ENCODE measurements at regions not wholly inside any gene's neighbourhood (a gene's known extent, or its start where the extent isn't known, plus 50 kb on each side); places are given as distances from the start of the nearest gene placed in this dataset.

- no peak for DNase-seq
Observed at GRCh38 chr15:66950114-66950513, 115.3 kb upstream of the SMAD3 start.

- DNase-seq, result peak; percentile 49
Observed at GRCh38 chr15:66951531-66952320, 113.7 kb upstream of the SMAD3 start.

DNA sequence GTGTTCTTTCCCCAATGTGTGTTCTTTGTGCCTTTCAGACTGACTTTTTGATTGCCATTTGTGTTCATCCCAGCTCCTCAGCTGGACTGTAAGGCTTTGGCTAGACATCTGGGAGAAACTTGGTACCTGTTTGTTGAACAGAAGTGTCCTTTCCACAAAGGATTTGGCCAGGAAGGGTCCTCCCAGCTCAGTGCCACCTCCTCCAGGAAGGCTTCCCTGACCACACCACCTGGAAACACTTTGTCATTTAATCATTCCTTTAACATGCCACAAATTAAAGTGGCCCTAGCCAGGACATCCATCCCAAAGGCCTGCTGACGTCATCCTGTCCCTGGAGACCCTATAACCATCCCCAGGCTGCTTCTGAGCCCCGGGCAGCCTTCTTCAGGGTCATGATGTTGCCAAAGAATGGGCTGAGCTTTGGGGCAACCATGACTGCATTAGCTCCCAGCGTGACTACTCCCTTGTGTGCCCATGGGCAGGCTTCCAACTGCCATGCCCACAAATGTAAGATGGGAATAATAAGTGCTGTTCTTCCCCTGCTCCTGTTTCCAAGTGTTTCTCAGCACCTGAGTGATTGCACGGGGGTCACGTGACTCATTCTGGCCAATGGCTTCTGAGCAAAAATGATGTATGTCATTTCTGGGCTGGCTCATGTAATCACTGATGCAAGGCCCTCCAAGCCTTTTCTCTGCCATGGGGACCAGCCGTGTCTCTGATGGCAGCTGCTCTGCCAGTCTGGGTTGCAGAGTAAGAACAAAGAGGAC, 112.5 kb upstream of the SMAD3 start:
- no peak for DNase-seq

DNA sequence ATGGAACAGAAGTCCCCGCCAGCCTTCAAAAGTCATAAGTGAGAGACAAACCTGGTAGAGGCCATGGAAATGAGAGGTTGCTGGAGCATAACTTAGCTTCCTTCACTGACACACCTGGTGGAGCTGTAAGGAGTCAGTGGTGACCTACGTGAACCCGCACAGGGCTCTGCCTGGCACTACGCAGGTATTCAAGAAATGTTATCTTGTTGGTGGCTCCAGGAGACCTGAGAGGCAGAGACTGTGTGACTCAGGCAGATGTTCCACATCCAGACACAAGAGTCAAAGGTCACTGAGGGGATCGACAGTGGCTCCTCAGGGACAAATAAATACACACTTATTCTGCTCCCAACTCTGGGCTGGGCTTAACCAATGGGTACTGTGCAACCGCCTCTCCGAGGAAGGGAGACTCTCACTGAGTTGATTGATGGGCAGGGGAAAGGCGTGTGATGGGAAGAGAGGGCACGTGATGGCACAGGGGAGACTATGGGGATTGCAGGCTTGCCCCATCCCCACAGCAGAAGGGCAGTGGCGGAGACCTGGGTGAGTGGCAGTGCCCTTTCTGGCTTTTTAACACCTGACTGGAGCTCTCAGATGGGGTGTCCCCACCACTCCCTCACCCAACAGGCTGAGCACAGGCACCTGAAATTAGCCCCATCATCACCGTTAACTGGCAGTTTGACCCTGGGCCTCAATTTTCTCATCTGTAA, 111.7 kb upstream of the SMAD3 start:
- no peak for DNase-seq

GRCh38 chr15:66954601-66955000, 110.8 kb upstream of the SMAD3 start:
- DNase-seq, result no peak

DNA sequence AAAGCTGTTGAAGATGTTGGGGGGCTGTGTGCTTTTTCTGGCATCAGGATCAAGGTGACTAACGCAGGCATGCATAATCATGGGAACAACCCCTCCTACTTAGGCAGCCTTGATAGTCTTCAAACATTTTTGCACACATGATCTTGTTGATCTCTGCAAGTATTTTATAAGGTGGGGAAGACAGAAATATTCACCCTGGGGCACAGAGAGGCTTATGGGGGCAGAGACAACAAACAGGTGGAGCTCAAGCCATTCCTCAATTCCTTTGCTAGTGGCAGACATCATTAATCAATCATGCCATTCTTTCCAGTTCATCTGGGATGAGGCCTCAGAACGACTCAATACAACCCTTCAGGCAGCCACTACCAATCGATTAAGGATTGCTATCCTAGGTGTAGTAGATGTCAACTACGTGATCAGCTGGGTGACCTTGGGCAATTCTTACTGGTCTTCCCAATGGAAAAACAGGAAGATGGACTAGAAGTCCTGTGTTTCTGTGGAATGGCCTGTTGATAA, 110.3 kb upstream of the SMAD3 start:
- no peak for DNase-seq

DNA sequence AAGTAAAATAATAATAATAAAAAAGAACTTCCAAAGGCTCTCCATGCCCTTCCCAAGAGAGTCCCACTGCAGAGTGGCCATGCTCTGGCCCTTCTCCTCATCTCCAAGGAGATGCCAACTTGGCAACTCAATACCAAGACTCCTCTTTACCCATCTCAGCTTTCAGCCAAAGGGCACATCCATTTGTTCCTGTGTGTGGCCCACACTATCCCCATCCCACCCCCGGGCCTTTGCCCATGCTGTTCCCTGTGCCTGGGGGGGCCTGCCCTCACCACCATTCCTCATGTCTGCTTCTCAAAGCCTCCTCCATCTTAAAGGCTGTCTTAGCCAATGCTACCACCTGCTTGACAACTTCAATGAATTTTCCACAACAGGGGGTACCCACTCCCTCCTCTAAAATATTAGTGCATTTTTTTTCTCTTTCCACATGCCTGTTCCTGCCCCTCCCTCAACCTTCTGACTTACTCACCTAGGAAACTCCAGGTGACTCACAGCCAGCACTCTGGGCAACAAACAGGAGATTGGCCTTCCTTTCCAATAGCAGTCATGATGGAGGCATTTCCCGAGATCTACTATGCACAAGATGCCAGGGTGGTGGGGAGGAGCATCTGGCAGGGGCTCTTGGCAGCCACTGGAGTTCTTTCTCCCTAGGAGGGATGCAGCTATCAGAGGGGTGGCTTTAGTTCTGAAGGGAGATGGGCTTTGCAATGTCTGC, 109.4 kb upstream of the SMAD3 start:
- DNase-seq, result no peak

DNA sequence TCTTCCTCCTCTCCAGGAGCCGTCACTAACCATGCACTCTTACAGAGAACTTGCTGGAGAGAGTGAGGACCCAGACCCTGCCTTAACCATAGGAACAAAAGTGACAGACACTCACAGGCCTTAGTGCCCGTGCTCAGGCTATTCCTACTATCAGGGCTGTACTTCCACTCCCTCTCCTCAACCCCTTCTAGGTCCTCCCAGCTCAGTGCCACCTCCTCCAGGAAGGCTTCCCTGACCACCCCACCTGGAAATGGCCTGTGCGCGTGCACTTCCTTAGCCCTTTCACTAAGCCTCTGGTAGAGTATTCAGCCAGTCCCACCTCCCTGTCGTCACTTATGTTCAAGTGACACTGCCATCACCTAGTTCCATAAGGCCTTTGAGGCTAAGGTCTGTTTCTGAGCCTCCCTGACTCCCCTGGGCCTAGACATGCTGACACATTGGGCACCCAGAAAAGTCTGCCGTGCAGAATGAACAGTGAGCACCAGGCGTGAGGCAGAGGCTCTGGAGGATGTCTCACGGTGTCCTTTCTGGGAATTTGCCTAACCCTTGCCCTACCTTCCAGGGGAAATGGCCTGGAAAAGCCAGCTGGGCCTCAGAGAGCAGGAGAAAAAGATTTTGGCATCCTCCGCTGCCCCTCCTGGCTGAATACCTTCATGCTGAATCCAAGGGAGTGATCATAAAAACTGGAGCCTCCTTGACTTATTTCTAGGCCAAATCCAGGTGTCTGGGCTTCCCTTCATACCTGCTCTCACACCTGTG, 108.6 kb upstream of the SMAD3 start:
- no peak for DNase-seq

DNA sequence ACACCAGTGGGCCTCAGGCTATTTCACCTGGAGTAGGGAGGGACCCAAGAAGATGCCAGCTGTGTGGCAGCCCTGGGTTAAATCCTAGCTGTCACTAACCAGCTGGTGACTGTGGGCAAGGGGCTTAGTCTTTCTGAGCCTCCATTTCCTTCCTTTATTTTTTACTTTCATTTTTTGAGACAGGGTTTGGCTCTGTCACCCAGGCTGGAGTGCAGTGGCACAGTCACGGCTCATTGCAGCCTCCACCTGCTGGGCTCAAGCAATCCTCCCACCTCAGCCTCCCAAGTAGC, 108.0 kb upstream of the SMAD3 start:
- DNase-seq, result no peak

DNA sequence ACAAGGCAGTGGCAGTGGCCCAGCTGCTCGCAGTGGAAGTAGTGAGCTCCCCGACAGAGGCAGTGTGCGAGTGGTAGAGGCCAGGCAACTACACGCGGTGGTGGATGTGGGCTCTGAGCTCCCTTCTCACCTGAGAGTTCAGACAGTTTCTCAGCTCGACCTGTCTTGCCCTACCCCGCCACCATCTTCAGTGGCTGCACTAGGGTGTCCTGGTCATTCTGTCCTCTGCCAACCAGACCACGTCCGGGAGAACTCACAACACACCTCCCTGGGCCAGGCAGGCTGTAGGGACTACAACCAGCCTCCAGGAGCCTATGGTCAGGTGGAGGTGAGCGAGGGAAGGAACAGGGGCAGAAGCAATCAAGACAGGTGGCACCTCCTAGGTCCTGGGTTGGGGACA, 106.3 kb upstream of the SMAD3 start:
- DNase-seq, result no peak

- no peak for DNase-seq
Observed at GRCh38 chr15:66959875-66960274, 105.5 kb upstream of the SMAD3 start.

GRCh38 chr15:66960519-66960918, 104.9 kb upstream of the SMAD3 start:
- no peak for DNase-seq

- DNase-seq, result peak; percentile 56
Observed at GRCh38 chr15:66961407-66961884, 104.0 kb upstream of the SMAD3 start.

DNA sequence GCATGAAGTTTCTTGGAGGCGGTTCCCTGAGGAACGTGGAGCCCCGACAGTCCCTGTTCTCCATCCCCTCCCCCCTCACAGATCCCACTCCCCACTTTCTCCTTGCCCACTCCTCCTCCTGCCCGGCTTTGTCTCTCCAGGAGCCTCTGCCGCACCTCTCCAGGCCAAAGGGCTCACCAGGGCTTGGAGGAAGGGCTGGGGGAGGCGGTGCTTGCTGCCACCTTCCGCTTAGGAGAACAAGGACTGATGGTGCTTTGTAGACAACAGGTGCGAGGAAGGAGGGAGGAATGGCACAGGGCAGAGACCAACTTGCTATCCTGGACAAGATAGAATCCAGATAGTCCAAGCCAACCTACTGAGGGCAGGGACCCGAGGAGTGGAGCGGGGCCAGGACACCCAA, 103.5 kb upstream of the SMAD3 start:
- no peak for DNase-seq

GRCh38 chr15:66962522-66962921, 102.9 kb upstream of the SMAD3 start:
- DNase-seq, result no peak

- DNase-seq, result no peak
Observed at GRCh38 chr15:66963084-66963483, 102.3 kb upstream of the SMAD3 start.

DNA sequence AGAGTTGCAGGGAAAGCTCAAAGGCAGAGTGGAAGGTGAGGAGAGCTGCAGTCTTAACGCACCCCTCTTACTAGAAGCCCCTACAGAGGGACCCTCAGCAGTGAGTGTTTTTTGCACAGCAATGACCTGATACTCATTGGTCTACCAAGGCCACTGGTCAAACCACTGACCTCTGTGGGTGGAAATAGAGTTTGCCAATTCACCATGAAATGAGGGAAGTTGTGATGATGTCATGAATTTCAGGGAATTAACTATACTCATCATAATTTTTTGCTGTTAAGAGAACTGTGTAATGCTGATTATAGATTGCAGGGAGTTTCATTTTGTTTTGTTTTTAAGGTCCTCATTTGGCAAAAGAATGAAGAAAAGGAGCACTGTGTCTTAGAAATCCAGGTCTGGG, 101.7 kb upstream of the SMAD3 start:
- peak; percentile 92 for DNase-seq

DNA sequence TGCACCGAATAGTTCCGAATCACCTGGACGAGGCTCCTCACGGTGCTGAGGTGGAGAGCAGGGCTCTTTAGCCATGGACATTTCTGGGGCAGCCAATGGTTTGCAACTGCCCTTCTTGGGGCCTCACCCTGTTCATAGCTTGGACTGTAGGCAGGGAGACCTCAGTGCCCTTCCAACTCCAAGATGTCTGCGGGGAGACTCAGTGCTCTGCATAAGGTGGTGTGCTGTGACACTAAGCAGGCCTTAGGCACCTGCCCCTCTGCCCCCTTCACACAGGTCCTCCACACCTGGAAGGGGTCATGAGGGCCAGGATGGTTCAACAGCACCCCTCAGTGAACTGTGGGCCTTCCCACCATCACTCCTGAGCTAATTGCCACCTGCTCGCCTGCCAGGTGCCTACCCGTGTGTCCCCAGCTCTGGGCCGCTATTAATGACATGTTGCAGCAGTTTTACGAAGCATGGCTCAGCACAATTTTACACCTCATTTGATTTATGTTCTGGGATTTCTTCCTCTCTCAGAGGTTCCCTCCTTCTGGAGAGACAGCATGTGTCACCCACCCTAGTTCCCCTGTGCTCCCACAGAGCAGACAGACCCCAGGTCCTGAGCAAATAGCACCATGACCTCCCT, 101.2 kb upstream of the SMAD3 start:
- DNase-seq, result no peak

DNA sequence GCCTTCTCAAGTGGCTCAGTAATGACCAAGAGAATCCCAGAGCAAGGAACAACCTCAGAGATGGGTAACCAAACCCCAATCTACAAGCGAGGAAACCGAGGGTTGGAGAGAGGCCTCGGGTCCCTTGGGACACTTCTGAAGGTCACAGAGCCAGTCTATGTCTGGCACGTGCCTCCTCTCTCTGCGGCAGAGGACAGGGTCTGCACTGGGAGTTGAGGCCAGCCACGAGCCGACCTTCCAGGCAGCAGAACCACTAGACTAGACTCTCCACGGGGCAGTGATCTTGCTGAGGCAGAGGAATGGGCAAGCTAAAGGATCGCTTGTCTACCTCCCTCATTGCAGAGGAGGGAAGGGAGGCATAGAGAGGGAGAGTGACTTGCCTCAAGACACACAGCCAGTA, 100.6 kb upstream of the SMAD3 start:
- DNase-seq, result no peak

GRCh38 chr15:66965201-66965900, 100.1 kb upstream of the SMAD3 start:
- DNase-seq, result no peak

GRCh38 chr15:66966256-66966655, 99.1 kb upstream of the SMAD3 start:
- no peak for DNase-seq

Data from inflammatory macrophage treated with lipopolysaccharide for 4 hours (primary cell).